Stomach (tissue), 8 donors: ENCODE measurements at regions not wholly inside any gene's neighbourhood (a gene's known extent, or its start where the extent isn't known, plus 50 kb on each side); places are given as distances from the start of the nearest gene placed in this dataset.

Experiments used
- DNase-seq, 2 donors: peaks; one replicate each; pipeline versions ENCODE4 v3.0.0 to v3.0.0-alpha.2; 2013 to 2019
- H3K27ac ChIP-seq, 5 donors: fragments of 200-600 bp in 4 of 5; sonication (generic) in 4 of 5; one replicate each; pipeline ENCODE4 v1.5.1; 2013 to 2019; ENCODE audit warnings: mild to moderate bottlenecking in 1 of 5, moderate library complexity in 1 of 5
- H3K27me3 ChIP-seq, 3 donors: fragments of 200-600 bp; sonication (generic); one replicate each; pipeline ENCODE4 v1.5.1; 2017 to 2019; ENCODE audit warnings: mixed run types in 1 of 3
- H3K36me3 ChIP-seq, 4 donors: fragments of 200-600 bp; sonication (generic); 1 replicate in 3 of 4; 2 replicates in 1 of 4; pipeline ENCODE4 v1.5.1; 2016 to 2019
- H3K4me1 ChIP-seq, 4 donors: fragments of 200-600 bp; sonication (generic); one replicate each; pipeline ENCODE4 v1.5.1; 2016 to 2019
- H3K4me3 ChIP-seq, 4 donors: fragments of 200-600 bp; sonication (generic) in 3 of 4; one replicate each; pipeline ENCODE4 v1.5.1; 2016 to 2019; ENCODE audit warnings: mild to moderate bottlenecking in 1 of 4
- H3K9me3 ChIP-seq, 4 donors: fragments of 200-600 bp; sonication (generic); one replicate each; pipeline ENCODE4 v1.5.1; 2016 to 2019
- EP300 ChIP-seq: sonication (generic); formaldehyde crosslinking; IDR thresholded peaks from one replicate; pipeline ENCODE4 v1.6.1; 2017; ENCODE audit warnings: antibody characterized with exemption
- POLR2A ChIP-seq, 4 donors: fragments of 450-650 bp; IDR thresholded peaks; one replicate each; pipeline ENCODE4 v1.6.1; 2016; ENCODE audit warnings: antibody characterized with exemption in 4 of 4, control low read depth in 2 of 4, mild to moderate bottlenecking in 1 of 4, moderate library complexity in 1 of 4
- POLR2AphosphoS5 ChIP-seq, 3 donors: sonication (generic); formaldehyde crosslinking; IDR thresholded peaks; one replicate each; pipeline ENCODE4 v1.6.1; 2016; ENCODE audit warnings: antibody characterized with exemption in 3 of 3
- WGBS, 5 donors: extraction: QIAGEN DNeasy Blood & Tissue Kit in 3 of 5; methylation state at CpG; one replicate each; pipeline versions ENCODE4 v1.1.5 to v1.1.7; 2013 to 2018; 5-methylcytosine and 5-hydroxymethylcytosine counted together
- intact Hi-C: fragments of 100-400 bp; cut with DNase I; formaldehyde crosslinking; loops from one replicate; pipeline ENCODE4 v1.15.1; 2023; ENCODE audit warnings: low total_unique reads
- TF ChIP-seq, protein P1 (sequence below), 7 experiments: fragments of 450-650 bp in 4 of 7; fragments of 200-600 bp in 3 of 7; sonication (generic) in 3 of 7; IDR thresholded peaks; one replicate each; pipeline ENCODE4 v1.5.1; 2016 to 2019; ENCODE audit warnings: antibody characterized with exemption in 7 of 7, control low read depth in 2 of 7, mild to moderate bottlenecking in 1 of 7
- donor health status: healthy with polysubstance abuse.
- donor health status: Bipolar disorder and iron deficiency.
- donor health status: healthy.

DNA sequence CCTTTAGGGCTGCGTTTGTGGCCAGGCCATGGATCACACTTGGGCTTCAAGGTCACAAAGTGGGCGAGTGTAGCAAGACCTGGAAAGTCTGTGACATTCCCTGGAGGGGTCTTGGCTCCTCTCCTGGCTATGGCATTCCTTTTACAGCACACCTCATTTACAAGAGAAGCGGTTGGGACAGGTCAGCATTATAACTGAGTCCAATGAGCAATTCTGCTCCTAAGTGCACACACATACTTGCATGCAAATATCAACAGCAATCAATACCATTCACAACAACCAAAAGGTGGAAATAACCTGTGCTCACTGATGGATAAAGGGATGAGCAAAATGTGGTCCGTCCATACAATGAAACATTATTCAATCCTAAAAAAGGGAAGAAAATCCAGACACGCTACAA lies 298.2 kb downstream of the CTTN start:
- WGBS, 5 donors: 92 to 98% (median 94%) methylated on average over 3 to 5 of the region's 5 CpGs
- intact Hi-C loops: no loop called here
- peaks cover 0 to 9% (median 0%) of the 10 kb centered on the region in 4 donors for H3K36me3 ChIP-seq
- TF ChIP-seq POLR2AphosphoS5 (IDR thresholded peaks at IDR 0.05) (no peak), EP300 (no peak), POLR2A (IDR thresholded peaks at IDR 0.05) (no peak)
- TF ChIP-seq, protein P1, sequence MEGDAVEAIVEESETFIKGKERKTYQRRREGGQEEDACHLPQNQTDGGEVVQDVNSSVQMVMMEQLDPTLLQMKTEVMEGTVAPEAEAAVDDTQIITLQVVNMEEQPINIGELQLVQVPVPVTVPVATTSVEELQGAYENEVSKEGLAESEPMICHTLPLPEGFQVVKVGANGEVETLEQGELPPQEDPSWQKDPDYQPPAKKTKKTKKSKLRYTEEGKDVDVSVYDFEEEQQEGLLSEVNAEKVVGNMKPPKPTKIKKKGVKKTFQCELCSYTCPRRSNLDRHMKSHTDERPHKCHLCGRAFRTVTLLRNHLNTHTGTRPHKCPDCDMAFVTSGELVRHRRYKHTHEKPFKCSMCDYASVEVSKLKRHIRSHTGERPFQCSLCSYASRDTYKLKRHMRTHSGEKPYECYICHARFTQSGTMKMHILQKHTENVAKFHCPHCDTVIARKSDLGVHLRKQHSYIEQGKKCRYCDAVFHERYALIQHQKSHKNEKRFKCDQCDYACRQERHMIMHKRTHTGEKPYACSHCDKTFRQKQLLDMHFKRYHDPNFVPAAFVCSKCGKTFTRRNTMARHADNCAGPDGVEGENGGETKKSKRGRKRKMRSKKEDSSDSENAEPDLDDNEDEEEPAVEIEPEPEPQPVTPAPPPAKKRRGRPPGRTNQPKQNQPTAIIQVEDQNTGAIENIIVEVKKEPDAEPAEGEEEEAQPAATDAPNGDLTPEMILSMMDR (IDR thresholded peaks at IDR 0.05): no peak
- no peak overlapping the region for H3K4me3 ChIP-seq
- peaks cover 0 to 4% (median 0%) of the 10 kb centered on the region in 4 donors for H3K9me3 ChIP-seq
- no peaks in the 10 kb centered on the region for H3K27me3 ChIP-seq
- H3K27ac ChIP-seq: no peak overlapping the region
- no peak for DNase-seq
- peaks cover 0 to 9% (median 0%) of the 10 kb centered on the region in 4 donors for H3K4me1 ChIP-seq

DNA sequence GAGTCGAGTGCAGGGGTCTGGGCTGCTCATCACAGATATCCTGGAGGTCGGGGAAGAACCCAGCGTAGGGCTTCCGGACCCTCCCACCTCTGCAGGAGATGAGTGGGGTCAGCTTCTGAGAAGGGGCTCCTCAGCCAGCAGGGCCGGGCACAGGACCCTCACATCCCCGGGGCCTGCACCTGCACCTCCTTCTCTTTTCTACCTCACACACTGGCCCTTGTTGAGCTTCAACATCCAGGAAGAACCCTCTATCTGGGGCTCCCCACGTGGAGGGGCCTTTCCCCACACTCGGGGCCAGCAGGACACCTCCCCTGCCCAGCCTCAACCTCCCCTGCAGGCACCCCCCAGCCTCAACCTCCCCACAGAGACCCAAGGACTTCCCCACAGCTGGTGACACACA lies 299.4 kb downstream of the CTTN start:
- no peak overlapping the region for H3K27ac ChIP-seq
- intact Hi-C loops: no loop called here
- DNase-seq: no peak
- peaks cover 0 to 9% (median 0%) of the 10 kb centered on the region in 4 donors for H3K36me3 ChIP-seq
- peaks cover 0 to 4% (median 0%) of the 10 kb centered on the region in 4 donors for H3K9me3 ChIP-seq
- WGBS, 5 donors: 80 to 93% (median 89%) methylated on average over 8 of the region's 8 CpGs
- H3K4me3 ChIP-seq: no peak overlapping the region
- peaks cover 0 to 9% (median 0%) of the 10 kb centered on the region in 4 donors for H3K4me1 ChIP-seq
- TF ChIP-seq POLR2A (IDR thresholded peaks at IDR 0.05): no peak
- no peak for TF ChIP-seq EP300
- TF ChIP-seq POLR2AphosphoS5 (IDR thresholded peaks at IDR 0.05): no peak
- TF ChIP-seq, protein P1 (IDR thresholded peaks at IDR 0.05): no peak
- no peaks in the 10 kb centered on the region for H3K27me3 ChIP-seq

DNA sequence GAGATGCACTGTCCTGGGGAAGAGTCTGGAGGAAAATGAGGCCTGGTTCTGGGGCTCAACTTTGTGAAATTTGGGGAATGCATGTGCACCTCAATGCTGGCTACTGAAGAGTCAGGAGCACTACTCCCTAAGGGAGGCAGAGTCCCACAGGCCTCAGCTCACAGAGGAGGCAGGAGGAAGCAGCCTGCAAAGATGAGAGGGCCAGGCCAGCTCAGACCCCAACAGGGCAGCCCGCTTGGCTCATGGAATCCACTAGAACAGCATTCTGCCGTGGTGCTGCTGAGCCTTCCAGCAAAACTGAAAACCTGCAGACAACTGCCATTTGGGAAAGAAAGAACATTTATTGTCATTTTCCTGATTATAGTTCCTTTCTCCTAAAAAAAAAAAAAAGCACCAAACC lies 300.5 kb downstream of the CTTN start:
- no peak for DNase-seq
- H3K4me3 ChIP-seq: no peak overlapping the region
- TF ChIP-seq POLR2A (IDR thresholded peaks at IDR 0.05): no peak
- TF ChIP-seq, protein P1 (IDR thresholded peaks at IDR 0.05): no peak
- no peak for TF ChIP-seq EP300
- TF ChIP-seq POLR2AphosphoS5 (IDR thresholded peaks at IDR 0.05): no peak
- peaks cover 0 to 9% (median 0%) of the 10 kb centered on the region in 4 donors for H3K36me3 ChIP-seq
- peaks cover 0 to 5% (median 0%) of the 10 kb centered on the region in 3 donors for H3K27me3 ChIP-seq
- WGBS, 5 donors: 69 to 92% (median 82%) methylated on average over 2 of the region's 2 CpGs
- intact Hi-C loops: no loop called here
- H3K9me3 ChIP-seq: peaks cover 0 to 4% (median 0%) of the 10 kb centered on the region in 4 donors
- no peak overlapping the region for H3K27ac ChIP-seq
- peaks cover 0 to 9% (median 0%) of the 10 kb centered on the region in 4 donors for H3K4me1 ChIP-seq

DNA sequence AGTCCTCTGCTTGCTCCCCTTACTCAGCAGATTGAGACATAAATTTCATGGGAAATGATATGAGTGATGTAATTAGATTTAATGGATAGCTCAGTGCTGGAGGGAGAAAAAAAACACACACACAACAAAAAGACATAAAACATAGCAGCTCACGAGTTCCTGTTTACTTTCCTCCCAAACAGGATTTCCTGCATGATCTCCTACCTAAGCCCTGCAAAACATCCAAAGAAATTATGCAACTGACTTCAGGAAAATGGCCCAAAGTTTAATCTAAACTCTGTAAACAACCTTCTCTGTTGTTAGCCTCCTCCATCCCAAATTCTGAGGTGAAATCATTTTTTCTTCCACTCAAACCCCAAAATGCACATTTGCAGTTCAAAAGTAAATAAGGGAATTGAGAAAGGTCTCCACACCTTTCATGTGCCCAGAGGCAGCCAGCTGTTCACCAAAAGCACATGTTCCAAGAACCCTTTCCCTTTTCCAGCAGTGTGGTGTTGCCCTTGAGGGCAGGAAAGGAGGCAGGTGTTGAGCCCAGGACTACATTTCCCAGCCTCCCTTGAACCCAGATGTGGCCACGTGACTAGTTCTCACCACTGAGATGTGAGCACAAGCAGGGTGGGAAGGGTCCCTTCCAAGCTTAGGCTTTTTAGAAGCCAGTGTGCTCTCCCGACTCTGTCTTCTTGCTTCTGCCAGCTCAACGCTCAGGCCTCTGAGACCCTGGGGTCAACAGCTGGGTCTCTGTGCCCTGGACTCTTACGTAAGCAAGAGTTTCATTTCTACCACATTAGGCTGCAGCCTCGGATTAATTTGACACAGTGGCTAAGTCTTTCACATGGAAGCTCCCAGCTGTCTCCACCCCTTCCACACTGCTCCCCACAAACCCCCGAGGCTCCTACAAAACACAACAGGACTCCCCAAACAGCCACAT lies 301.2 kb downstream of the CTTN start:
- DNase-seq: peak in 1 of 2 donors; percentile 60
- intact Hi-C loops: no loop called here
- Histone ChIP-seq H3K27me3 (peaks cover 0 to 5% (median 0%) of the 10 kb centered on the region in 3 donors), H3K27ac (peak overlapping the region in 1 of 5 donors; percentile 17), H3K36me3 (peaks cover 0 to 9% (median 0%) of the 10 kb centered on the region in 4 donors), H3K4me3 (no peak overlapping the region), H3K9me3 (peaks cover 0 to 4% (median 0%) of the 10 kb centered on the region in 4 donors), H3K4me1 (peaks cover 0 to 9% (median 0%) of the 10 kb centered on the region in 4 donors)
- WGBS, 5 donors: 57 to 69% (median 58%) methylated on average over 7 of the region's 7 CpGs
- TF ChIP-seq POLR2A (IDR thresholded peaks at IDR 0.05) (no peak), EP300 (no peak), POLR2AphosphoS5 (IDR thresholded peaks at IDR 0.05) (no peak)
- TF ChIP-seq, protein P1 (IDR thresholded peaks at IDR 0.05): no peak
